WTC11 (cell line): ENCODE measurements at regions not wholly inside any gene's neighbourhood (a gene's known extent, or its start where the extent isn't known, plus 50 kb on each side); places are given as distances from the start of the nearest gene placed in this dataset.

ENCODE experiments used
- ATAC-seq: fragments of 200-7000 bp; cut with Tn5 transposase; 2 replicates; pipeline ENCODE4 v1.10.0; 2021; ENCODE audit warnings: mild to moderate bottlenecking, moderate library complexity
- CTCF ChIA-PET: fragments of 300-600 bp; sonication (Branson Sonifier 250); formaldehyde crosslinking; loops from one replicate; lab custom pipeline; 2021; ENCODE audit warnings: antibody characterized with exemption; lab: Charles Lee
- POLR2A ChIA-PET: fragments of 350-600 bp; sonication (Branson Sonifier 250); formaldehyde crosslinking; loops from one replicate; lab custom pipeline; 2021; ENCODE audit warnings: antibody characterized with exemption; lab: Charles Lee
- DNase-seq: peaks from one replicate; pipeline ENCODE4 v3.0.0; 2021; ENCODE audit warnings: low spot score
- H3K27ac Mint-ChIP-seq: 2 replicates; pipeline ENCODE4 v1.8.0; 2021; ENCODE audit warnings: mixed read lengths
- H3K27me3 Mint-ChIP-seq: 2 replicates; pipeline ENCODE4 v1.8.0; 2021; ENCODE audit warnings: low read depth, mild to moderate bottlenecking, moderate library complexity, mixed read lengths
- H3K36me3 Mint-ChIP-seq: 2 replicates; pipeline ENCODE4 v1.8.0; 2021; ENCODE audit warnings: mixed read lengths
- H3K4me1 Mint-ChIP-seq: 2 replicates; pipeline ENCODE4 v1.8.0; 2022; ENCODE audit warnings: mixed read lengths
- H3K4me3 Mint-ChIP-seq: 2 replicates; pipeline ENCODE4 v1.8.0; 2021; ENCODE audit warnings: mild to moderate bottlenecking, moderate library complexity, mixed read lengths
- H3K9me3 Mint-ChIP-seq: 2 replicates; pipeline ENCODE4 v1.8.0; 2021; ENCODE audit warnings: mixed read lengths
- ARID4B ChIP-seq: sonication (generic); formaldehyde crosslinking; IDR thresholded peaks from 2 replicates; pipeline ENCODE4 v1.8.0; 2023; ENCODE audit warnings: missing genetic modification reagents, mild to moderate bottlenecking, borderline replicate concordance
- GABPB1 ChIP-seq: sonication (generic); formaldehyde crosslinking; IDR thresholded peaks from 2 replicates; pipeline ENCODE4 v1.8.1; 2023; ENCODE audit warnings: mild to moderate bottlenecking, missing genetic modification reagents
- GTF2I ChIP-seq: fragments of 250-450 bp; sonication (Bioruptor Pico); conservative IDR thresholded peaks from 2 replicates; pipeline ENCODE4 v1.4.0; 2021; ENCODE audit warnings: mild to moderate bottlenecking
- HMGA2 ChIP-seq: fragments of 250-450 bp; sonication (Bioruptor Pico); IDR thresholded peaks from 2 replicates; pipeline ENCODE4 v1.4.0; 2021; ENCODE audit warnings: mild to moderate bottlenecking, moderate library complexity
- OVOL2 ChIP-seq: fragments of 250-450 bp; sonication (Bioruptor Pico); IDR thresholded peaks from 2 replicates; pipeline ENCODE4 v1.9.0; 2021; ENCODE audit warnings: mild to moderate bottlenecking, borderline replicate concordance
- PREB ChIP-seq: sonication (generic); formaldehyde crosslinking; IDR thresholded peaks from 2 replicates; pipeline ENCODE4 v1.8.1; 2022; ENCODE audit warnings: mild to moderate bottlenecking, missing genetic modification reagents, moderate library complexity, borderline replicate concordance
- TP53 ChIP-seq: sonication (generic); formaldehyde crosslinking; IDR thresholded peaks from 2 replicates; pipeline ENCODE4 v1.8.1; 2023; ENCODE audit warnings: mild to moderate bottlenecking, missing genetic modification reagents
- ZBTB21 ChIP-seq: sonication (generic); formaldehyde crosslinking; IDR thresholded peaks from 2 replicates; pipeline ENCODE4 v1.8.1; 2023; ENCODE audit warnings: mild to moderate bottlenecking, missing genetic modification reagents, borderline replicate concordance
- ZMAT4 ChIP-seq: fragments of 250-450 bp; sonication (Bioruptor Pico); IDR thresholded peaks from 2 replicates; pipeline ENCODE4 v1.9.0; 2021; ENCODE audit warnings: mild to moderate bottlenecking
- ZNF263 ChIP-seq: sonication (generic); formaldehyde crosslinking; IDR thresholded peaks from 2 replicates; pipeline ENCODE4 v1.8.1; 2022; ENCODE audit warnings: low read depth, mild to moderate bottlenecking, moderate library complexity, missing genetic modification reagents
- ZSCAN18 ChIP-seq: fragments of 250-450 bp; sonication (Bioruptor Pico); IDR thresholded peaks from 2 replicates; pipeline ENCODE4 v2.1.2; 2022; ENCODE audit warnings: mild to moderate bottlenecking, moderate library complexity
- TF ChIP-seq, protein P1 (sequence below): fragments of 250-450 bp; sonication (Bioruptor Pico); IDR thresholded peaks from 2 replicates; pipeline ENCODE4 v1.8.0; 2021; ENCODE audit warnings: mild to moderate bottlenecking
- TF ChIP-seq, protein P2 (sequence below): sonication (generic); formaldehyde crosslinking; IDR thresholded peaks from 2 replicates; pipeline ENCODE4 v1.8.1; 2023; ENCODE audit warnings: mild to moderate bottlenecking, missing genetic modification reagents, borderline replicate concordance
- TF ChIP-seq, protein P3 (sequence below): fragments of 250-450 bp; sonication (Bioruptor Pico); IDR thresholded peaks from 2 replicates; pipeline ENCODE4 v1.9.0; 2021; ENCODE audit warnings: mild to moderate bottlenecking
- TF ChIP-seq, protein P4 (sequence below): sonication (generic); formaldehyde crosslinking; conservative IDR thresholded peaks from 2 replicates; pipeline ENCODE4 v1.8.1; 2022; ENCODE audit warnings: mild to moderate bottlenecking, missing genetic modification reagents
- TF ChIP-seq, protein P5 (sequence below): sonication (generic); formaldehyde crosslinking; conservative IDR thresholded peaks from 2 replicates; pipeline ENCODE4 v1.8.1; 2023; ENCODE audit warnings: mild to moderate bottlenecking, low read depth, missing genetic modification reagents, moderate library complexity

- TF ChIP-seq, protein P1, sequence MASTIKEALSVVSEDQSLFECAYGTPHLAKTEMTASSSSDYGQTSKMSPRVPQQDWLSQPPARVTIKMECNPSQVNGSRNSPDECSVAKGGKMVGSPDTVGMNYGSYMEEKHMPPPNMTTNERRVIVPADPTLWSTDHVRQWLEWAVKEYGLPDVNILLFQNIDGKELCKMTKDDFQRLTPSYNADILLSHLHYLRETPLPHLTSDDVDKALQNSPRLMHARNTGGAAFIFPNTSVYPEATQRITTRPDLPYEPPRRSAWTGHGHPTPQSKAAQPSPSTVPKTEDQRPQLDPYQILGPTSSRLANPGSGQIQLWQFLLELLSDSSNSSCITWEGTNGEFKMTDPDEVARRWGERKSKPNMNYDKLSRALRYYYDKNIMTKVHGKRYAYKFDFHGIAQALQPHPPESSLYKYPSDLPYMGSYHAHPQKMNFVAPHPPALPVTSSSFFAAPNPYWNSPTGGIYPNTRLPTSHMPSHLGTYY = no peak
- TF ChIP-seq OVOL2 (CRISPR knock-in tag) (no peak), GABPB1 (CRISPR knock-in tag) (no peak), ARID4B (CRISPR knock-in tag) (no peak)
- TF ChIP-seq, protein P2, sequence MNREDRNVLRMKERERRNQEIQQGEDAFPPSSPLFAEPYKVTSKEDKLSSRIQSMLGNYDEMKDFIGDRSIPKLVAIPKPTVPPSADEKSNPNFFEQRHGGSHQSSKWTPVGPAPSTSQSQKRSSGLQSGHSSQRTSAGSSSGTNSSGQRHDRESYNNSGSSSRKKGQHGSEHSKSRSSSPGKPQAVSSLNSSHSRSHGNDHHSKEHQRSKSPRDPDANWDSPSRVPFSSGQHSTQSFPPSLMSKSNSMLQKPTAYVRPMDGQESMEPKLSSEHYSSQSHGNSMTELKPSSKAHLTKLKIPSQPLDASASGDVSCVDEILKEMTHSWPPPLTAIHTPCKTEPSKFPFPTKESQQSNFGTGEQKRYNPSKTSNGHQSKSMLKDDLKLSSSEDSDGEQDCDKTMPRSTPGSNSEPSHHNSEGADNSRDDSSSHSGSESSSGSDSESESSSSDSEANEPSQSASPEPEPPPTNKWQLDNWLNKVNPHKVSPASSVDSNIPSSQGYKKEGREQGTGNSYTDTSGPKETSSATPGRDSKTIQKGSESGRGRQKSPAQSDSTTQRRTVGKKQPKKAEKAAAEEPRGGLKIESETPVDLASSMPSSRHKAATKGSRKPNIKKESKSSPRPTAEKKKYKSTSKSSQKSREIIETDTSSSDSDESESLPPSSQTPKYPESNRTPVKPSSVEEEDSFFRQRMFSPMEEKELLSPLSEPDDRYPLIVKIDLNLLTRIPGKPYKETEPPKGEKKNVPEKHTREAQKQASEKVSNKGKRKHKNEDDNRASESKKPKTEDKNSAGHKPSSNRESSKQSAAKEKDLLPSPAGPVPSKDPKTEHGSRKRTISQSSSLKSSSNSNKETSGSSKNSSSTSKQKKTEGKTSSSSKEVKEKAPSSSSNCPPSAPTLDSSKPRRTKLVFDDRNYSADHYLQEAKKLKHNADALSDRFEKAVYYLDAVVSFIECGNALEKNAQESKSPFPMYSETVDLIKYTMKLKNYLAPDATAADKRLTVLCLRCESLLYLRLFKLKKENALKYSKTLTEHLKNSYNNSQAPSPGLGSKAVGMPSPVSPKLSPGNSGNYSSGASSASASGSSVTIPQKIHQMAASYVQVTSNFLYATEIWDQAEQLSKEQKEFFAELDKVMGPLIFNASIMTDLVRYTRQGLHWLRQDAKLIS (CRISPR knock-in tag) = no peak
- TF ChIP-seq, protein P3, sequence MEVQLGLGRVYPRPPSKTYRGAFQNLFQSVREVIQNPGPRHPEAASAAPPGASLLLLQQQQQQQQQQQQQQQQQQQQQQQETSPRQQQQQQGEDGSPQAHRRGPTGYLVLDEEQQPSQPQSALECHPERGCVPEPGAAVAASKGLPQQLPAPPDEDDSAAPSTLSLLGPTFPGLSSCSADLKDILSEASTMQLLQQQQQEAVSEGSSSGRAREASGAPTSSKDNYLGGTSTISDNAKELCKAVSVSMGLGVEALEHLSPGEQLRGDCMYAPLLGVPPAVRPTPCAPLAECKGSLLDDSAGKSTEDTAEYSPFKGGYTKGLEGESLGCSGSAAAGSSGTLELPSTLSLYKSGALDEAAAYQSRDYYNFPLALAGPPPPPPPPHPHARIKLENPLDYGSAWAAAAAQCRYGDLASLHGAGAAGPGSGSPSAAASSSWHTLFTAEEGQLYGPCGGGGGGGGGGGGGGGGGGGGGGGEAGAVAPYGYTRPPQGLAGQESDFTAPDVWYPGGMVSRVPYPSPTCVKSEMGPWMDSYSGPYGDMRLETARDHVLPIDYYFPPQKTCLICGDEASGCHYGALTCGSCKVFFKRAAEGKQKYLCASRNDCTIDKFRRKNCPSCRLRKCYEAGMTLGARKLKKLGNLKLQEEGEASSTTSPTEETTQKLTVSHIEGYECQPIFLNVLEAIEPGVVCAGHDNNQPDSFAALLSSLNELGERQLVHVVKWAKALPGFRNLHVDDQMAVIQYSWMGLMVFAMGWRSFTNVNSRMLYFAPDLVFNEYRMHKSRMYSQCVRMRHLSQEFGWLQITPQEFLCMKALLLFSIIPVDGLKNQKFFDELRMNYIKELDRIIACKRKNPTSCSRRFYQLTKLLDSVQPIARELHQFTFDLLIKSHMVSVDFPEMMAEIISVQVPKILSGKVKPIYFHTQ = no peak
Observed at GRCh38 chr14:42508209-42508946, 901.7 kb downstream of the LRFN5 start (continued).

DNA sequence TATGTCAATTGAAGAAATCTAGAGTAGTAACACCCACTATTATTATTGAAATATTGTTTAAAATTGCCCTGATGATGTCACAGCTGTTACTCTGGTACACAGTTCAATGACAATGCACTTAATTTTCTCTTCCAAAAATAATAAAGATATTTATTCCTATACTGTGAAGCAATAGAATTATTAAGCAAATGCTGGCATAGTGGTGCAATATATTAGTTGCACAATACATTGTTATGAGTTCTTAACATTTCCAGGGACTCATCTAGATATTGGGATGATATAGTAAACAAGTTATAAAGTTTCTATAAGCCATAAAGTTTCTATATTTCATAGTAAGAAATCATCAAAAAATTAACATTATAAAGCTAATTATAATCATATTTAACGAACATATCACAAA lies 897.8 kb downstream of the LRFN5 start:
- Mint-ChIP-seq H3K4me3 (no peak overlapping the region), H3K27me3 (no peaks in the 10 kb centered on the region), H3K27ac (no peak overlapping the region), H3K4me1 (peaks cover 37% of the 10 kb centered on the region), H3K9me3 (peaks cover 17% of the 10 kb centered on the region), H3K36me3 (peaks cover 19% of the 10 kb centered on the region)
- DNase-seq (no peak), ATAC-seq (no peak)
- CTCF ChIA-PET = no interaction called here
- POLR2A ChIA-PET = no interaction called here
- TF ChIP-seq TP53 (CRISPR knock-in tag) (no peak), ZSCAN18 (CRISPR knock-in tag) (no peak), OVOL2 (CRISPR knock-in tag) (no peak), HMGA2 (CRISPR knock-in tag) (no peak), PREB (no peak), ZBTB21 (no peak), ZMAT4 (CRISPR knock-in tag) (no peak), GTF2I (CRISPR knock-in tag) (no peak), ZNF263 (CRISPR knock-in tag) (no peak)
- TF ChIP-seq, protein P4, sequence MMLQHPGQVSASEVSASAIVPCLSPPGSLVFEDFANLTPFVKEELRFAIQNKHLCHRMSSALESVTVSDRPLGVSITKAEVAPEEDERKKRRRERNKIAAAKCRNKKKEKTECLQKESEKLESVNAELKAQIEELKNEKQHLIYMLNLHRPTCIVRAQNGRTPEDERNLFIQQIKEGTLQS (CRISPR knock-in tag) = no peak
- TF ChIP-seq, protein P5, sequence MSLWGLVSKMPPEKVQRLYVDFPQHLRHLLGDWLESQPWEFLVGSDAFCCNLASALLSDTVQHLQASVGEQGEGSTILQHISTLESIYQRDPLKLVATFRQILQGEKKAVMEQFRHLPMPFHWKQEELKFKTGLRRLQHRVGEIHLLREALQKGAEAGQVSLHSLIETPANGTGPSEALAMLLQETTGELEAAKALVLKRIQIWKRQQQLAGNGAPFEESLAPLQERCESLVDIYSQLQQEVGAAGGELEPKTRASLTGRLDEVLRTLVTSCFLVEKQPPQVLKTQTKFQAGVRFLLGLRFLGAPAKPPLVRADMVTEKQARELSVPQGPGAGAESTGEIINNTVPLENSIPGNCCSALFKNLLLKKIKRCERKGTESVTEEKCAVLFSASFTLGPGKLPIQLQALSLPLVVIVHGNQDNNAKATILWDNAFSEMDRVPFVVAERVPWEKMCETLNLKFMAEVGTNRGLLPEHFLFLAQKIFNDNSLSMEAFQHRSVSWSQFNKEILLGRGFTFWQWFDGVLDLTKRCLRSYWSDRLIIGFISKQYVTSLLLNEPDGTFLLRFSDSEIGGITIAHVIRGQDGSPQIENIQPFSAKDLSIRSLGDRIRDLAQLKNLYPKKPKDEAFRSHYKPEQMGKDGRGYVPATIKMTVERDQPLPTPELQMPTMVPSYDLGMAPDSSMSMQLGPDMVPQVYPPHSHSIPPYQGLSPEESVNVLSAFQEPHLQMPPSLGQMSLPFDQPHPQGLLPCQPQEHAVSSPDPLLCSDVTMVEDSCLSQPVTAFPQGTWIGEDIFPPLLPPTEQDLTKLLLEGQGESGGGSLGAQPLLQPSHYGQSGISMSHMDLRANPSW (CRISPR knock-in tag) = no peak
